ENCODE measurements at regions not wholly inside any gene's neighbourhood (a gene's known extent, or its start where the extent isn't known, plus 50 kb on each side); places are given as distances from the start of the nearest gene placed in this dataset.
"Not testable (repeated sequence)": the region's sequence is repeated elsewhere in the genome, so short reads cannot be mapped to it uniquely, and the experiment has no call there.

GRCh38 chr9:108803428-108804065 is 52.2 kb downstream of the ACTL7B start:
- no peak for DNase-seq

GRCh38 chr9:108802967-108803366 is 52.8 kb downstream of the ACTL7B start:
- no peak for DNase-seq

- no peak for DNase-seq
Observed at GRCh38 chr9:108801949-108802348, 53.8 kb downstream of the ACTL7B start.

- no peak for DNase-seq
Observed at GRCh38 chr9:108800632-108801099, 55.1 kb downstream of the ACTL7B start.

GRCh38 chr9:108793573-108793972 is 62.2 kb downstream of the ACTL7B start:
- DNase-seq: no peak

GRCh38 chr9:108789742-108790141 is 66.0 kb downstream of the ACTL7B start:
- DNase-seq: no peak

GRCh38 chr9:108787690-108788048 is 68.1 kb downstream of the ACTL7B start:
- DNase-seq: no peak

GRCh38 chr9:108786901-108787689 is 68.7 kb downstream of the ACTL7B start:
- DNase-seq: no peak

- no peak for DNase-seq
Observed at GRCh38 chr9:108786322-108786721, 69.5 kb downstream of the ACTL7B start.

- DNase-seq: no peak
Observed at GRCh38 chr9:108784998-108785397, 70.8 kb downstream of the ACTL7B start.

- DNase-seq: no peak
Observed at GRCh38 chr9:108783731-108784495, 71.9 kb downstream of the ACTL7B start.

GRCh38 chr9:108783326-108783725 is 72.5 kb downstream of the ACTL7B start:
- DNase-seq: no peak

- no peak for DNase-seq
Observed at GRCh38 chr9:108780942-108781734, 74.6 kb downstream of the ACTL7B start.

- no peak for DNase-seq
Observed at GRCh38 chr9:108779551-108780325, 76.0 kb downstream of the ACTL7B start.

GRCh38 chr9:108776920-108777639 is 78.7 kb downstream of the ACTL7B start:
- no peak for DNase-seq

- DNase-seq: no peak
Observed at GRCh38 chr9:108775901-108776306, 79.9 kb downstream of the ACTL7B start.

- not testable (repeated sequence) for DNase-seq
Observed at GRCh38 chr9:108774088-108774487, 81.7 kb downstream of the ACTL7B start.

GRCh38 chr9:108772301-108772894 is 83.4 kb downstream of the ACTL7B start:
- no peak for DNase-seq

GRCh38 chr9:108768744-108769143 is 87.0 kb downstream of the ACTL7B start:
- DNase-seq: no peak

GRCh38 chr9:108766626-108767161 is 89.1 kb downstream of the ACTL7B start:
- DNase-seq: no peak

- DNase-seq: no peak
Observed at GRCh38 chr9:108765265-108765664, 90.5 kb downstream of the ACTL7B start.

Data from activated CD4-positive, alpha-beta T cell treated with anti-CD3 and anti-CD28 coated beads, Interleukin-2, amount 50 U/mL, for 16 hours (primary cell).